Liver (tissue), 2 donors: ENCODE measurements at regions not wholly inside any gene's neighbourhood (a gene's known extent, or its start where the extent isn't known, plus 50 kb on each side); places are given as distances from the start of the nearest gene placed in this dataset.

Experiments
- RXRA ChIP-seq, 2 donors: IDR thresholded peaks; 2 replicates each; pipeline ENCODE4 v1.6.1; 2017 to 2018; ENCODE audit warnings: antibody characterized with exemption in 2 of 2, mild to moderate bottlenecking in 1 of 2
- YY1 ChIP-seq: IDR thresholded peaks from 2 replicates; pipeline ENCODE4 v1.6.1; 2016; ENCODE audit warnings: antibody characterized with exemption, mild to moderate bottlenecking
- TF ChIP-seq, protein P1 (sequence below): IDR thresholded peaks from 2 replicates; pipeline ENCODE4 v1.6.1; 2016; ENCODE audit warnings: antibody characterized with exemption
- donor health status: healthy.

DNA sequence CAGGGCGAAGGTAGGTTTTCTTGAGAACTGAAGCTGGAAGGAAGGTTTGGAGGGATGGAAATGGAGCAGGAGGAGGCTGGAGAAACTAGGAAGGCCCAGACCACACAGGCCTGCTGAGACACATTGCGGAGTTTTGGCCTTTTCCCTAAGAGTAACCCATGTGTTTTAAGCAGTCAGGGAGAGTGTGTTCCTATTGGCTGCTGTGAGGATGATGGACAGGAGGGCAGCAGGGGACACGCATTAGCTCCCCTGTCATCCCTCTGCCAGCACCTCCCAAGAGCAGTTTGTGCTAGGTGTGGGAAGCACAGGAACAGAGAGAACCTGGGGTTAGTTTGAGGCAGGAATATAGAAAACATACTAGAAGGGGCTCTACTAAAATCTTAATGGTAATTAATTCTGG is 842.1 kb downstream of the TBC1D22A start:
- TF ChIP-seq, protein P1, sequence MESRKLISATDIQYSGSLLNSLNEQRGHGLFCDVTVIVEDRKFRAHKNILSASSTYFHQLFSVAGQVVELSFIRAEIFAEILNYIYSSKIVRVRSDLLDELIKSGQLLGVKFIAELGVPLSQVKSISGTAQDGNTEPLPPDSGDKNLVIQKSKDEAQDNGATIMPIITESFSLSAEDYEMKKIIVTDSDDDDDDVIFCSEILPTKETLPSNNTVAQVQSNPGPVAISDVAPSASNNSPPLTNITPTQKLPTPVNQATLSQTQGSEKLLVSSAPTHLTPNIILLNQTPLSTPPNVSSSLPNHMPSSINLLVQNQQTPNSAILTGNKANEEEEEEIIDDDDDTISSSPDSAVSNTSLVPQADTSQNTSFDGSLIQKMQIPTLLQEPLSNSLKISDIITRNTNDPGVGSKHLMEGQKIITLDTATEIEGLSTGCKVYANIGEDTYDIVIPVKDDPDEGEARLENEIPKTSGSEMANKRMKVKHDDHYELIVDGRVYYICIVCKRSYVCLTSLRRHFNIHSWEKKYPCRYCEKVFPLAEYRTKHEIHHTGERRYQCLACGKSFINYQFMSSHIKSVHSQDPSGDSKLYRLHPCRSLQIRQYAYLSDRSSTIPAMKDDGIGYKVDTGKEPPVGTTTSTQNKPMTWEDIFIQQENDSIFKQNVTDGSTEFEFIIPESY = no peak
- TF ChIP-seq YY1 = no peak
- no peak for TF ChIP-seq RXRA (IDR thresholded peaks at IDR 0.05)
